A549 (cell line): ENCODE measurements at regions not wholly inside any gene's neighbourhood (a gene's known extent, or its start where the extent isn't known, plus 50 kb on each side); places are given as distances from the start of the nearest gene placed in this dataset.

Source experiments
- ATAC-seq, 2 experiments: fragments of 200-7000 bp in 1 of 2; fragments of >200 bp in 1 of 2; cut with Nextera tagmentation in 1 of 2; cut with Tn5 transposase in 1 of 2; 3 replicates each; pipeline versions ENCODE4 v1.8.0 to v1.9.1; 2018 to 2020; ENCODE audit warnings: mild to moderate bottlenecking in 1 of 2, moderate library complexity in 1 of 2
- CTCF ChIA-PET: fragments of 300-600 bp; sonication (Branson Sonifier 250); formaldehyde crosslinking; extraction: SDS; loops from one replicate; lab custom pipeline; 2021; ENCODE audit warnings: antibody characterized with exemption, inconsistent platforms; lab: Yijun Ruan, JAX
- POLR2A ChIA-PET: fragments of 350-600 bp; formaldehyde crosslinking; extraction: SDS; loops from one replicate; lab custom pipeline; 2021; ENCODE audit warnings: antibody characterized with exemption, inconsistent platforms; lab: Yijun Ruan, JAX
- DNase-seq, 2 experiments: peaks; one replicate each; pipeline versions ENCODE4 v3.0.0 to v3.0.0-alpha.2; 2011 to 2016; ENCODE audit warnings: low read depth in 1 of 2, low spot score in 1 of 2
- FAIRE-seq: peaks from 2 replicates; lab custom pipeline; 2011; peaks lifted over from hg19 to GRCh38; lab: Jason Lieb, UNC
- H3K27ac ChIP-seq, 2 experiments: fragments of >200 bp; sonication (Bioruptor Twin); formaldehyde crosslinking; 3 replicates each; pipeline ENCODE4 v1.5.1; 2016 to 2017
- H3K4me1 ChIP-seq: fragments of >200 bp; sonication (Bioruptor Twin); formaldehyde crosslinking; 3 replicates; pipeline ENCODE4 v1.6.1; 2016
- H3K4me2 ChIP-seq: fragments of >200 bp; sonication (Bioruptor Twin); formaldehyde crosslinking; 3 replicates; pipeline ENCODE4 v1.6.1; 2016
- H3K4me3 ChIP-seq: fragments of >200 bp; sonication (Bioruptor Twin); formaldehyde crosslinking; 3 replicates; pipeline ENCODE4 v1.5.1; 2016
- H3K9me3 ChIP-seq: fragments of >200 bp; sonication (Bioruptor Twin); formaldehyde crosslinking; 3 replicates; pipeline ENCODE4 v1.6.1; 2016
- ATOH8 ChIP-seq: fragments of 250-450 bp; sonication (Bioruptor Pico); IDR thresholded peaks from 2 replicates; pipeline ENCODE4 v1.5.0; 2020; ENCODE audit warnings: low read depth, mild to moderate bottlenecking, moderate library complexity
- BHLHE40 ChIP-seq: IDR thresholded peaks from 2 replicates; pipeline ENCODE4 v1.6.1; 2012; ENCODE audit warnings: low read depth, low read length, inconsistent platforms
- CEBPB ChIP-seq, 2 experiments: fragments of >200 bp in 1 of 2; sonication (Bioruptor Twin) in 1 of 2; formaldehyde crosslinking in 1 of 2; IDR thresholded peaks; 2 replicates each; pipeline ENCODE4 v1.6.1; 2012 to 2016
- CHD4 ChIP-seq: fragments of 200-600 bp; sonication (generic); IDR thresholded peaks from 2 replicates; pipeline ENCODE4 v1.6.1; 2016; ENCODE audit warnings: antibody characterized with exemption, mild to moderate bottlenecking, borderline replicate concordance
- ELK1 ChIP-seq: fragments of 150-350 bp; IDR thresholded peaks from 2 replicates; pipeline ENCODE4 v1.6.1; 2014; ENCODE audit warnings: low read depth, mild to moderate bottlenecking, low read length
- ESRRA ChIP-seq: fragments of 150-350 bp; IDR thresholded peaks from 2 replicates; pipeline ENCODE4 v1.6.1; 2014; ENCODE audit warnings: mild to moderate bottlenecking, low read length, borderline replicate concordance
- GATA3 ChIP-seq: IDR thresholded peaks from 2 replicates; pipeline ENCODE4 v1.6.1; 2012; ENCODE audit warnings: borderline replicate concordance
- HDAC2 ChIP-seq: fragments of 200-600 bp; sonication (generic); IDR thresholded peaks from 2 replicates; pipeline ENCODE4 v1.6.1; 2016
- HES2 ChIP-seq: fragments of >200 bp; sonication (Bioruptor Twin); formaldehyde crosslinking; IDR thresholded peaks from 2 replicates; pipeline ENCODE4 v1.6.1; 2016
- HMGXB4 ChIP-seq: fragments of 250-450 bp; sonication (Bioruptor Pico); IDR thresholded peaks from 2 replicates; pipeline ENCODE4 v1.5.0; 2021; ENCODE audit warnings: mild to moderate bottlenecking, moderate library complexity, borderline replicate concordance
- MAX ChIP-seq: IDR thresholded peaks from 2 replicates; pipeline ENCODE4 v1.6.1; 2012
- NFE2L2 ChIP-seq: fragments of 150-350 bp; conservative IDR thresholded peaks from 2 replicates; pipeline ENCODE4 v1.6.1; 2014; ENCODE audit warnings: low read length
- POLR2AphosphoS2 ChIP-seq: conservative IDR thresholded peaks from 2 replicates; pipeline ENCODE4 v1.6.1; 2012; ENCODE audit warnings: low read length, improper control_type of control experiment, inconsistent platforms
- RARB ChIP-seq: fragments of 250-450 bp; sonication (Bioruptor Pico); IDR thresholded peaks from 2 replicates; pipeline ENCODE4 v1.8.0; 2021; ENCODE audit warnings: mild to moderate bottlenecking, moderate library complexity
- RCOR1 ChIP-seq: fragments of 150-350 bp; IDR thresholded peaks from 2 replicates; pipeline ENCODE4 v1.6.1; 2014; ENCODE audit warnings: antibody characterized with exemption, low read length, low read depth
- RFX5 ChIP-seq: fragments of 450-650 bp; IDR thresholded peaks from 2 replicates; pipeline ENCODE4 v1.7.1; 2014; ENCODE audit warnings: antibody characterized with exemption, mild to moderate bottlenecking, moderate library complexity
- SREBF2 ChIP-seq: fragments of 450-650 bp; IDR thresholded peaks from 2 replicates; pipeline ENCODE4 v1.6.1; 2014; ENCODE audit warnings: mild to moderate bottlenecking, moderate library complexity
- TFCP2L1 ChIP-seq: fragments of 250-450 bp; sonication (Bioruptor Pico); IDR thresholded peaks from 2 replicates; pipeline ENCODE4 v1.5.0; 2021; ENCODE audit warnings: mild to moderate bottlenecking
- WGBS: methylation state at CpG from one replicate; pipeline ENCODE4 v1.1.6; 2017; ENCODE audit errors: missing lambda C conversion rate; 5-methylcytosine and 5-hydroxymethylcytosine counted together

GRCh38 chr9:89939181-89939580 is 334.4 kb downstream of the GADD45G start:
- FAIRE-seq (no peak), DNase-seq (no peak), ATAC-seq (no peak)
- TF ChIP-seq TFCP2L1, result no peak
- no peak for TF ChIP-seq RFX5
- TF ChIP-seq HDAC2, result no peak
- no peak for TF ChIP-seq RARB (CRISPR knock-in tag)
- TF ChIP-seq ELK1, result no peak
- TF ChIP-seq POLR2AphosphoS2, result no peak
- no peak for TF ChIP-seq HMGXB4 (CRISPR knock-in tag)
- TF ChIP-seq BHLHE40, result no peak
- ChIA-PET CTCF (no interaction called here), POLR2A (no interaction called here)
- H3K4me3 ChIP-seq, result no peak overlapping the region
- 47% methylated on average over 6 of the region's 6 CpGs for whole genome bisulfite sequencing
- no peak overlapping the region for H3K27ac ChIP-seq
- no peaks in the 10 kb centered on the region for H3K4me1 ChIP-seq
- no peak overlapping the region for H3K4me2 ChIP-seq
- no peaks in the 10 kb centered on the region for H3K9me3 ChIP-seq

- DNase-seq (no peak), ATAC-seq (no peak), FAIRE-seq (no peak)
- Histone ChIP-seq H3K9me3 (no peaks in the 10 kb centered on the region), H3K4me1 (no peaks in the 10 kb centered on the region), H3K4me2 (no peak overlapping the region), H3K27ac (no peak overlapping the region), H3K4me3 (no peak overlapping the region)
- 67% methylated on average over 14 of the region's 14 CpGs for WGBS
- ChIA-PET POLR2A (no interaction called here), CTCF (no interaction called here)
- no peak for TF ChIP-seq ESRRA
Measured at GRCh38 chr9:89939626-89940292, 334.9 kb downstream of the GADD45G start.

GRCh38 chr9:89940625-89941024 is 335.8 kb downstream of the GADD45G start:
- ChIA-PET CTCF (no interaction called here), POLR2A (no interaction called here)
- TF ChIP-seq NFE2L2 (no peak), GATA3 (no peak), HES2 (no peak), CHD4 (no peak), ATOH8 (no peak), RCOR1 (no peak), CEBPB (IDR thresholded peaks at IDR 0.05) (no peak), MAX (no peak), SREBF2 (no peak)
- H3K27ac ChIP-seq, result no peak overlapping the region
- no peak overlapping the region for H3K4me3 ChIP-seq
- ATAC-seq (no peak), FAIRE-seq (no peak), DNase-seq (peak in 1 of 2 experiments; percentile 5)
- H3K4me2 ChIP-seq, result no peak overlapping the region
- no peaks in the 10 kb centered on the region for H3K9me3 ChIP-seq
- WGBS, result 24% methylated on average over 5 of the region's 5 CpGs
- no peaks in the 10 kb centered on the region for H3K4me1 ChIP-seq
